GF-D8 (cell line): ENCODE measurements at regions not wholly inside any gene's neighbourhood (a gene's known extent, or its start where the extent isn't known, plus 50 kb on each side); places are given as distances from the start of the nearest gene placed in this dataset.

ENCODE experiments used
- DNase-seq: peaks from one replicate; lab custom pipeline; 2025; lab: John Stamatoyannopoulos, UW

GRCh38 chr3:124409650-124410275 lies 320.5 kb upstream of the UMPS start:
- DNase-seq: no peak

GRCh38 chr3:124410471-124410870 lies 319.8 kb upstream of the UMPS start:
- no peak for DNase-seq

- DNase-seq: no peak
Observed at GRCh38 chr3:124411728-124412127, 318.5 kb upstream of the UMPS start.

- no peak for DNase-seq
Observed at GRCh38 chr3:124412644-124413043, 317.6 kb upstream of the UMPS start.

DNA sequence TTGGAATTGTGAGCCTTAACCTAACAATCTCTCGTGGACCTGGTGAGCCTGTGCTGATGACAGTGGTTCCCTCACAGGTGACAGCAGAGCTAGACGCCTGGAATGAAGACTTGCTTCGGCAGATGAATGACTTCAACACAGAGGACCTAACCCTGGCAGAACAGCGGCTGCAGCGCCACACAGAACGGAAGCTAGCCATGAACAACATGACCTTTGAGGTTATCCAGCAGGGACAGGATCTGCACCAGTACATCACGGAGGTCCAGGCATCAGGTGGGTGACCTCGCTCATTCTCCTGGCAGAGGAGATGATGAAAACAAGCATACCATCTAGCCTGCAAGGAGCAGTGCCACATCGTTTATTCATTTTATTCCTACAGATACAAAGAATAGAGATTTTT lies 316.9 kb upstream of the UMPS start:
- no peak for DNase-seq

GRCh38 chr3:124413989-124414598 lies 316.2 kb upstream of the UMPS start:
- DNase-seq: no peak

GRCh38 chr3:124415446-124415960 lies 314.7 kb upstream of the UMPS start:
- DNase-seq: no peak

- no peak for DNase-seq
Observed at GRCh38 chr3:124419303-124419702, 310.9 kb upstream of the UMPS start.

- DNase-seq: no peak
Observed at GRCh38 chr3:124420392-124420791, 309.9 kb upstream of the UMPS start.

- DNase-seq: no peak
Observed at GRCh38 chr3:124422805-124423204, 307.4 kb upstream of the UMPS start.

GRCh38 chr3:124424396-124424795 lies 305.9 kb upstream of the UMPS start:
- DNase-seq: no peak

GRCh38 chr3:124425972-124426371 lies 304.3 kb upstream of the UMPS start:
- no peak for DNase-seq

DNA sequence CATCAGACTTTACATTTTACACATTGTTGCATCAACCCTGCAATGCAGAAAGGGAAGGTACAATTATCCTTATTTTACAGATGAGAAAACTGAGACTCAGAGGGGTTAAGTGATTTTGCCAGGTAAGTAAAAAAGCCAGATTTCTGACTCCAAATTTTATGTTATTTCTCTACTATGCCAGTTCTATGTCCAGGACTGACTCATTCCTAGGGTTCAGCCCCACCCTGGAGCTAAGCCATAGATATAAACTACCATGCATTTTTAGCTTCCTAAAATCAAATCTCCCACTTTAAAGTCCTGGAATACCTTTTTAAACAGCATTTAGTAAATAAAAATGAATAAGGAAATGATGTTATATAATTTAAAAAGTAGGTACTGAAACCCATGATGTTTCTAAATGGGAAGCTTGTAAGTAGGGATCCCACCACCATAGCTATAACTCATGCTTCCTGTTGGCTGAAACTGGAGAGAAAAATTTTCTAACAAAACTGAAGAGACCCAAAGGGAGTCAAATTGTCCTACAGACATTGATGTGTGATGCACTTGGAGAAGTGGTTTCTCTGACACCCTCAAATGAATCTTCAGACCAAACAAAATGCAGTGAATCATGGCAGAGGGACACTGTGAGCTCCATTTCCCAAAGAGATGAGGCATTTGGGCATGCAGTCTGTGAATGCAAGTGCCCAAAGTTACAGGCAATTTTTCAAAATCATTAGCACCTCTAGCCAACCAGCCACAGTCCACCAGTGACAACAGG lies 301.7 kb upstream of the UMPS start:
- DNase-seq: no peak

DNA sequence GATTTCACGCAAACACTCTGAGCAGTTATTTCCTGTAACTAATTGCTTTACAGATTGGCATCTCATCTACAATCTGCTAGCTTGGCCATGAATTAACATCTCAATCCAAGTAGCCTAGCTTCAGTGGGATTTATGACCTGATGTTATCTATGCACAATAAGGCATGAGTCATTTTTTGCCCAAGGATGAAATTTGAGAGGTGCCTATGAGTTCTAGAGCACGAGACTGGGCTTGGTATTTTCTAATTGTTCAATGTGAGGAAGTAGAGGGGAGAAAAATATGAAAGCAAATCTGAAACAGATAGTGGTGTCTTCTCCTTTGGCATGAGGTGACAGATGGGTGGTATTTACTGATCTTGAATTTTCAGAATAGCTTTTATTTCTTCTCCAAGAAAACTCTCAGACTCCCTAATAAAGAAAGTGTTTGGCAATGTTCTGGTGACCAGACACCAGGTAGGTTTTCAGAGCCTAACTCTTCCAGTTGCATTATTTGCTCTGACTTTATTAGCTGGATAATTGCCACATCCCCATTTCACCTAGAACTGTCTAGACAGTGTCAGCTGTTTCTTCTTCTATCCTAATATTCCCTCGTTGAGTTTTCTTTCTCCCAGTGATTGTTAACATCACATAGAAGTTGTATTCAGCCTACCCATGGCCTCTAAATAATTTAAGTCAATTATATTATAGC lies 301.0 kb upstream of the UMPS start:
- DNase-seq: no peak

- no peak for DNase-seq
Observed at GRCh38 chr3:124431331-124431994, 298.8 kb upstream of the UMPS start.

GRCh38 chr3:124434176-124434575 lies 296.1 kb upstream of the UMPS start:
- DNase-seq: no peak

DNA sequence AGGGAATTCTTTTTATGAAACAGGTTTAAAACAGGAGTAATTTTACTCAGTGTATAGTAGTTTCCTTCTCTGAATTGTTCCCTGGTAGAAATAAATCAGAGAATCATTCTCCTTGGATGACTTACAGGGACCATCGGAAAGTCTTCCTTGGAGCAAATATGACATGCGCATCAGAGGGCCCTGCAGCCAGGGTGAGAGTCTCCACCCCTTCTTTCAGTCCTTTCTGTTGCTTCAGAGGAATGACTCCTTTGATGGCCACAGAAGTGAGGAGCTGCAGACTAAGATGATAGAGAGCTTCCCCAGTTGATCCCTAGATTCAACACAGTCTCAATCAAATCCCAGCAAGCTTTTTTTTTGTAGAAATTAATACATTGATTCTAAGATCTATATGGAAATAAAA lies 294.8 kb upstream of the UMPS start:
- no peak for DNase-seq

- no peak for DNase-seq
Observed at GRCh38 chr3:124438813-124439212, 291.4 kb upstream of the UMPS start.

- DNase-seq: no peak
Observed at GRCh38 chr3:124439603-124440002, 290.6 kb upstream of the UMPS start.

GRCh38 chr3:124441766-124442165 lies 288.5 kb upstream of the UMPS start:
- DNase-seq: no peak

GRCh38 chr3:124442463-124442862 lies 287.8 kb upstream of the UMPS start:
- no peak for DNase-seq

- DNase-seq: no peak
Observed at GRCh38 chr3:124443446-124443845, 286.8 kb upstream of the UMPS start.
